ENCODE measurements at regions not wholly inside any gene's neighbourhood (a gene's known extent, or its start where the extent isn't known, plus 50 kb on each side); places are given as distances from the start of the nearest gene placed in this dataset.

DNA sequence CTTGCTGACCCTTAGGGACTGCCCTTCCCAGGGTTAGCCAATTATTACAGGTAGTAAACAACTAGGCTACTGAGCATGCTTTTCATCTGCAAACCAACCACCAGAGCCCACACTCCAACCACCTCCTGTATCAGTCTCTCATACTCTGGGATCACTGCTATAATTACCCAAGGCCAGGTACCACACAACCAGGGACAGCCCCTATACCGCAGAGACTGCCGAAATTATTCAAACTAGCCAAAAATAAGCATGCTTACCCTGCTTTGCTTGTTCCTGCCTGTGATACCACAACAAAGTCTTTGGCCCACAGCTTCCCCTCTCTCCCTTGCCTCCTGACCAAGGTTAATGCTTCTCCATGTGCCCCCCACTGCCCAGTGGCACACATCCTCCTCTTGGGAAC lies 197.6 kb upstream of the SRRM4 start:
- no peak for TF ChIP-seq POLR2A (IDR thresholded peaks at IDR 0.05)
- TF ChIP-seq, protein P1, sequence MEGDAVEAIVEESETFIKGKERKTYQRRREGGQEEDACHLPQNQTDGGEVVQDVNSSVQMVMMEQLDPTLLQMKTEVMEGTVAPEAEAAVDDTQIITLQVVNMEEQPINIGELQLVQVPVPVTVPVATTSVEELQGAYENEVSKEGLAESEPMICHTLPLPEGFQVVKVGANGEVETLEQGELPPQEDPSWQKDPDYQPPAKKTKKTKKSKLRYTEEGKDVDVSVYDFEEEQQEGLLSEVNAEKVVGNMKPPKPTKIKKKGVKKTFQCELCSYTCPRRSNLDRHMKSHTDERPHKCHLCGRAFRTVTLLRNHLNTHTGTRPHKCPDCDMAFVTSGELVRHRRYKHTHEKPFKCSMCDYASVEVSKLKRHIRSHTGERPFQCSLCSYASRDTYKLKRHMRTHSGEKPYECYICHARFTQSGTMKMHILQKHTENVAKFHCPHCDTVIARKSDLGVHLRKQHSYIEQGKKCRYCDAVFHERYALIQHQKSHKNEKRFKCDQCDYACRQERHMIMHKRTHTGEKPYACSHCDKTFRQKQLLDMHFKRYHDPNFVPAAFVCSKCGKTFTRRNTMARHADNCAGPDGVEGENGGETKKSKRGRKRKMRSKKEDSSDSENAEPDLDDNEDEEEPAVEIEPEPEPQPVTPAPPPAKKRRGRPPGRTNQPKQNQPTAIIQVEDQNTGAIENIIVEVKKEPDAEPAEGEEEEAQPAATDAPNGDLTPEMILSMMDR (IDR thresholded peaks at IDR 0.05): no peak
